Subcutaneous abdominal adipose tissue (tissue), 5 donors: ENCODE measurements at regions not wholly inside any gene's neighbourhood (a gene's known extent, or its start where the extent isn't known, plus 50 kb on each side); places are given as distances from the start of the nearest gene placed in this dataset.
A peak's percentile ranks its signal among the peaks of the same experiment; 100 is the strongest.
"Not testable (repeated sequence)": the region's sequence is repeated elsewhere in the genome, so short reads cannot be mapped to it uniquely, and the experiment has no call there.

Experiments
- H3K27ac ChIP-seq: one replicate; pipeline ENCODE4 v1.7.0; 2013; ENCODE audit warnings: low read depth, mild to moderate bottlenecking, inconsistent platforms, low read length, moderate library complexity
- H3K27me3 ChIP-seq, 5 donors: one replicate each; pipeline ENCODE4 v1.7.0; 2013; ENCODE audit warnings: low read length in 5 of 5, inconsistent platforms in 1 of 5; ENCODE audit not compliant: control insufficient read depth in 5 of 5, insufficient read depth in 4 of 5
- H3K36me3 ChIP-seq, 5 donors: one replicate each; pipeline ENCODE4 v1.7.0; 2013; ENCODE audit warnings: low read length in 5 of 5; ENCODE audit not compliant: control insufficient read depth in 5 of 5, insufficient read depth in 5 of 5
- H3K4me1 ChIP-seq, 5 donors: one replicate each; pipeline ENCODE4 v1.7.0; 2013; ENCODE audit warnings: low read length in 5 of 5, mild to moderate bottlenecking in 3 of 5, moderate library complexity in 1 of 5; ENCODE audit not compliant: control insufficient read depth in 5 of 5, insufficient read depth in 5 of 5
- H3K4me3 ChIP-seq, 5 donors: one replicate each; pipeline ENCODE4 v1.7.0; 2013; ENCODE audit warnings: low read length in 5 of 5, low read depth in 1 of 5
- H3K9ac ChIP-seq, 5 donors: one replicate each; pipeline ENCODE4 v1.7.0; 2013; ENCODE audit warnings: low read length in 5 of 5, mild to moderate bottlenecking in 4 of 5, moderate library complexity in 3 of 5
- H3K9me3 ChIP-seq, 5 donors: one replicate each; pipeline ENCODE4 v1.7.0; 2013; ENCODE audit warnings: low read length in 5 of 5; ENCODE audit not compliant: control insufficient read depth in 5 of 5
- donor health status: healthy.
- donor health status: healthy.
- donor health status: healthy.
- donor health status: healthy.
- donor health status: healthy.

GRCh38 chr4:145271194-145271593, 90.8 kb upstream of the OTUD4 start:
- H3K9me3 ChIP-seq: peaks cover 0 to 6% (median 0%) of the 10 kb centered on the region in 5 donors
- no peaks in the 10 kb centered on the region for H3K36me3 ChIP-seq
- no peak overlapping the region for H3K9ac ChIP-seq
- no peaks in the 10 kb centered on the region for H3K4me1 ChIP-seq
- no peak overlapping the region for H3K4me3 ChIP-seq
- H3K27ac ChIP-seq: no peak overlapping the region
- no peaks in the 10 kb centered on the region for H3K27me3 ChIP-seq

- H3K9me3 ChIP-seq: no peaks in the 10 kb centered on the region
- H3K4me3 ChIP-seq: no peak overlapping the region
- no peak overlapping the region for H3K9ac ChIP-seq
- H3K36me3 ChIP-seq: no peaks in the 10 kb centered on the region
- no peaks in the 10 kb centered on the region for H3K27me3 ChIP-seq
- no peak overlapping the region for H3K27ac ChIP-seq
- H3K4me1 ChIP-seq: no peaks in the 10 kb centered on the region
Measured at GRCh38 chr4:145266881-145267280, 86.5 kb upstream of the OTUD4 start.

- H3K27me3 ChIP-seq: no peaks in the 10 kb centered on the region
Measured at GRCh38 chr4:145260091-145260490, 79.7 kb upstream of the OTUD4 start.

GRCh38 chr4:145255311-145255710, 74.9 kb upstream of the OTUD4 start:
- H3K9ac ChIP-seq, H3K27me3 ChIP-seq, H3K36me3 ChIP-seq, H3K4me3 ChIP-seq, H3K4me1 ChIP-seq, H3K27ac ChIP-seq: not testable (repeated sequence)
- peaks cover 0 to 13% (median 5%) of the 10 kb centered on the region in 5 donors for H3K9me3 ChIP-seq

More at GRCh38 chr4:145260091-145260490, 79.7 kb upstream of the OTUD4 start:
- no peaks in the 10 kb centered on the region for H3K36me3 ChIP-seq
- H3K4me3 ChIP-seq: no peak overlapping the region
- H3K9ac ChIP-seq: no peak overlapping the region
- no peak overlapping the region for H3K27ac ChIP-seq
- no peaks in the 10 kb centered on the region for H3K4me1 ChIP-seq
- peaks cover 0 to 15% (median 7%) of the 10 kb centered on the region in 5 donors for H3K9me3 ChIP-seq

GRCh38 chr4:145252190-145252589, 71.8 kb upstream of the OTUD4 start:
- Histone ChIP-seq H3K27ac (no peak overlapping the region), H3K27me3 (peaks cover 0 to 6% (median 2%) of the 10 kb centered on the region in 5 donors), H3K9ac (no peak overlapping the region), H3K9me3 (peaks cover 0 to 3% (median 0%) of the 10 kb centered on the region in 5 donors), H3K4me3 (no peak overlapping the region), H3K4me1 (peaks cover 0 to 4% (median 0%) of the 10 kb centered on the region in 5 donors), H3K36me3 (no peaks in the 10 kb centered on the region)

- no peak overlapping the region for H3K9ac ChIP-seq
- no peak overlapping the region for H3K27ac ChIP-seq
Measured at GRCh38 chr4:145251391-145251790, 71.0 kb upstream of the OTUD4 start.

GRCh38 chr4:145248971-145249370, 68.6 kb upstream of the OTUD4 start:
- Histone ChIP-seq H3K9ac (no peak overlapping the region), H3K36me3 (no peaks in the 10 kb centered on the region), H3K9me3 (peaks cover 0 to 3% (median 0%) of the 10 kb centered on the region in 5 donors), H3K4me3 (no peak overlapping the region), H3K27me3 (peaks cover 0 to 6% (median 2%) of the 10 kb centered on the region in 5 donors), H3K4me1 (peaks cover 0 to 4% (median 0%) of the 10 kb centered on the region in 5 donors), H3K27ac (no peak overlapping the region)

More at GRCh38 chr4:145251391-145251790, 71.0 kb upstream of the OTUD4 start:
- H3K4me1 ChIP-seq: peaks cover 0 to 4% (median 0%) of the 10 kb centered on the region in 5 donors
- H3K36me3 ChIP-seq: no peaks in the 10 kb centered on the region
- no peak overlapping the region for H3K4me3 ChIP-seq
- peaks cover 0 to 3% (median 0%) of the 10 kb centered on the region in 5 donors for H3K9me3 ChIP-seq
- peaks cover 0 to 6% (median 2%) of the 10 kb centered on the region in 5 donors for H3K27me3 ChIP-seq

GRCh38 chr4:145248502-145248901, 68.1 kb upstream of the OTUD4 start:
- H3K27me3 ChIP-seq: peaks cover 0 to 6% (median 4%) of the 10 kb centered on the region in 5 donors
- H3K4me1 ChIP-seq: peaks cover 0 to 4% (median 0%) of the 10 kb centered on the region in 5 donors
- no peak overlapping the region for H3K9ac ChIP-seq
- no peak overlapping the region for H3K27ac ChIP-seq
- H3K9me3 ChIP-seq: peaks cover 0 to 3% (median 0%) of the 10 kb centered on the region in 5 donors
- H3K36me3 ChIP-seq: no peaks in the 10 kb centered on the region
- no peak overlapping the region for H3K4me3 ChIP-seq

- no peaks in the 10 kb centered on the region for H3K36me3 ChIP-seq
- no peaks in the 10 kb centered on the region for H3K27me3 ChIP-seq
- H3K27ac ChIP-seq: no peak overlapping the region
- no peak overlapping the region for H3K4me3 ChIP-seq
- no peaks in the 10 kb centered on the region for H3K9me3 ChIP-seq
- H3K4me1 ChIP-seq: peaks cover 0 to 6% (median 0%) of the 10 kb centered on the region in 5 donors
- H3K9ac ChIP-seq: peak overlapping the region in 1 of 5 donors; percentile 1
Measured at GRCh38 chr4:145234091-145234706, 53.8 kb upstream of the OTUD4 start.

- no peak overlapping the region for H3K4me3 ChIP-seq
- no peak overlapping the region for H3K9ac ChIP-seq
- H3K9me3 ChIP-seq: peaks cover 0 to 5% (median 2%) of the 10 kb centered on the region in 5 donors
- H3K27me3 ChIP-seq: no peaks in the 10 kb centered on the region
- no peaks in the 10 kb centered on the region for H3K36me3 ChIP-seq
- H3K4me1 ChIP-seq: peaks cover 0 to 6% (median 0%) of the 10 kb centered on the region in 5 donors
- no peak overlapping the region for H3K27ac ChIP-seq
Measured at GRCh38 chr4:145231906-145232700, 51.7 kb upstream of the OTUD4 start.
